MM.1S (cell line): ENCODE measurements at regions not wholly inside any gene's neighbourhood (a gene's known extent, or its start where the extent isn't known, plus 50 kb on each side); places are given as distances from the start of the nearest gene placed in this dataset.

Experiments used
- DNase-seq: peaks from one replicate; pipeline ENCODE4 v3.0.0-alpha.2; 2015
- H2AFZ ChIP-seq: fragments of 300-600 bp; sonication (generic); 2 replicates; pipeline ENCODE4 v1.6.0; 2016; ENCODE audit warnings: antibody characterized with exemption, low read length
- H3F3A ChIP-seq: fragments of 300-600 bp; sonication (generic); 2 replicates; pipeline ENCODE4 v1.6.1; 2016; ENCODE audit warnings: mild to moderate bottlenecking, antibody characterized with exemption, low read length, moderate library complexity, mixed read lengths; ENCODE audit not compliant: insufficient read depth
- H3K27ac ChIP-seq: fragments of 300-600 bp; sonication (generic); 2 replicates; pipeline ENCODE4 v1.5.1; 2016; ENCODE audit warnings: mild to moderate bottlenecking, low read length
- H3K27me3 ChIP-seq: fragments of 300-600 bp; sonication (generic); replicated peaks from 2 replicates; pipeline ENCODE4 v1.6.0; 2016; ENCODE audit warnings: low read length; ENCODE audit not compliant: insufficient read depth
- H3K36me3 ChIP-seq: fragments of 300-600 bp; sonication (generic); replicated peaks from 2 replicates; pipeline ENCODE4 v1.6.1; 2016; ENCODE audit warnings: mild to moderate bottlenecking, low read length, mixed read lengths; ENCODE audit not compliant: insufficient read depth
- H3K4me1 ChIP-seq: fragments of 300-600 bp; sonication (generic); 2 replicates; pipeline ENCODE4 v1.6.1; 2016; ENCODE audit warnings: low read length, mixed read lengths
- H3K4me2 ChIP-seq: fragments of 300-600 bp; sonication (generic); 2 replicates; pipeline ENCODE4 v1.6.0; 2016; ENCODE audit warnings: low read depth, low read length
- H3K4me3 ChIP-seq: fragments of 300-600 bp; sonication (generic); 2 replicates; pipeline ENCODE4 v1.5.1; 2016; ENCODE audit warnings: low read length, mixed read lengths
- H3K79me2 ChIP-seq: fragments of 300-600 bp; sonication (generic); 2 replicates; pipeline ENCODE4 v1.6.1; 2016; ENCODE audit warnings: mixed run types, low read length, mixed read lengths
- H3K9ac ChIP-seq: fragments of 300-600 bp; sonication (generic); 2 replicates; pipeline ENCODE4 v1.6.1; 2016; ENCODE audit warnings: low read length, mixed read lengths
- H3K9me2 ChIP-seq: fragments of 300-600 bp; sonication (generic); replicated peaks from 2 replicates; pipeline ENCODE4 v1.6.1; 2016; ENCODE audit warnings: mild to moderate bottlenecking, low read length, mixed read lengths; ENCODE audit not compliant: insufficient read depth
- H3K9me3 ChIP-seq: fragments of 300-600 bp; sonication (generic); replicated peaks from 2 replicates; pipeline ENCODE4 v1.6.1; 2016; ENCODE audit warnings: mild to moderate bottlenecking, low read length, mixed read lengths; ENCODE audit not compliant: insufficient read depth
- H4K20me1 ChIP-seq: fragments of 300-600 bp; sonication (generic); 2 replicates; pipeline ENCODE4 v1.6.1; 2016; ENCODE audit warnings: mild to moderate bottlenecking, low read length, moderate library complexity, mixed read lengths; ENCODE audit not compliant: insufficient read depth
- CTCF ChIP-seq: fragments of 300-600 bp; sonication (generic); IDR thresholded peaks from 2 replicates; pipeline ENCODE4 v1.5.1; 2016; ENCODE audit warnings: antibody characterized with exemption, low read length, mixed read lengths
- EZH2 ChIP-seq: fragments of 300-600 bp; sonication (generic); optimal IDR thresholded peaks from 2 replicates; pipeline ENCODE3; 2017; ENCODE audit warnings: low read depth, mild to moderate bottlenecking, antibody characterized with exemption, low read length, mixed read lengths
- EZH2phosphoT487 ChIP-seq: fragments of 300-600 bp; sonication (generic); IDR thresholded peaks from 2 replicates; pipeline ENCODE4 v1.6.1; 2018; ENCODE audit warnings: antibody characterized with exemption, low read length

- no peak for DNase-seq
- Histone ChIP-seq H3K36me3 (no peaks in the 10 kb centered on the region), H2AFZ (no peak overlapping the region), H3K4me1 (no peaks in the 10 kb centered on the region), H3K4me2 (no peak overlapping the region), H3F3A (no peaks in the 10 kb centered on the region), H3K4me3 (no peak overlapping the region), H3K27ac (no peak overlapping the region), H3K9me3 (no peaks in the 10 kb centered on the region), H3K9ac (no peak overlapping the region), H3K27me3 (peaks cover 24% of the 10 kb centered on the region), H3K79me2 (no peaks in the 10 kb centered on the region), H4K20me1 (no peaks in the 10 kb centered on the region), H3K9me2 (no peaks in the 10 kb centered on the region)
- TF ChIP-seq EZH2phosphoT487 = no peak
- no peak for TF ChIP-seq CTCF
- no peak for TF ChIP-seq EZH2
Measured at GRCh38 chr11:120023551-120023950, 114.4 kb downstream of the TRIM29 start.

- H3K27me3 ChIP-seq = peaks cover 20% of the 10 kb centered on the region
- H3K9me2 ChIP-seq = no peaks in the 10 kb centered on the region
- no peaks in the 10 kb centered on the region for H3K4me1 ChIP-seq
- H3K9me3 ChIP-seq = no peaks in the 10 kb centered on the region
- no peak overlapping the region for H3K4me3 ChIP-seq
- no peak overlapping the region for H3K27ac ChIP-seq
- no peaks in the 10 kb centered on the region for H4K20me1 ChIP-seq
- no peak overlapping the region for H3K9ac ChIP-seq
- no peak for DNase-seq
- no peaks in the 10 kb centered on the region for H3K79me2 ChIP-seq
- H3K36me3 ChIP-seq = no peaks in the 10 kb centered on the region
- H3K4me2 ChIP-seq = no peak overlapping the region
- no peaks in the 10 kb centered on the region for H3F3A ChIP-seq
- TF ChIP-seq CTCF = no peak
- TF ChIP-seq EZH2phosphoT487 = no peak
- no peak for TF ChIP-seq EZH2
- no peak overlapping the region for H2AFZ ChIP-seq
Measured at GRCh38 chr11:120023120-120023519, 114.8 kb downstream of the TRIM29 start.

DNA sequence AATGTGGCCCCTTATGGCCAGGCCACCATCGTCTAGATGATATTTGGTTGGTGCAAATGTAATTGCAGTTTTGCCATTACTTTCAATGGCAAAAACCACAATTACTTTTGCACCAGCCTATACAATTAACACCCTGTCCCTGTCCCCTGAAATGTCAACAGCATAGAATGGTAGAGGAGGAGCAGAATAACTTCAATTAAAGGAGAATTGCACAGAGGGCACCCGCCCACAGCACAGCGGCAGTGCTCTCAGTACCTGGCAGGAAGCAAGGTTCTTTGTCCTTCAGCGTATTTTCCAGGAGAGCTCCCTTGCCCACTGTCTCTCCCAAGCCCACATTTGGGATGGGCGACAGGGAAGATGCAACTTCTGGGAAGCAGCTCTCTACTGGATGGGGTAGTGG, 115.3 kb downstream of the TRIM29 start:
- H3K4me2 ChIP-seq = no peak overlapping the region
- H3K9ac ChIP-seq = no peak overlapping the region
- no peaks in the 10 kb centered on the region for H3K36me3 ChIP-seq
- no peak overlapping the region for H2AFZ ChIP-seq
- no peaks in the 10 kb centered on the region for H3K79me2 ChIP-seq
- no peak for TF ChIP-seq CTCF
- TF ChIP-seq EZH2 = no peak
- TF ChIP-seq EZH2phosphoT487 = no peak
- H3K4me3 ChIP-seq = no peak overlapping the region
- DNase-seq = no peak
- H3K27me3 ChIP-seq = peaks cover 18% of the 10 kb centered on the region
- H3F3A ChIP-seq = no peaks in the 10 kb centered on the region
- H3K27ac ChIP-seq = no peak overlapping the region
- no peaks in the 10 kb centered on the region for H3K9me2 ChIP-seq
- H3K4me1 ChIP-seq = no peaks in the 10 kb centered on the region
- no peaks in the 10 kb centered on the region for H4K20me1 ChIP-seq
- no peaks in the 10 kb centered on the region for H3K9me3 ChIP-seq
